PC-9 (cell line): ENCODE measurements at regions not wholly inside any gene's neighbourhood (a gene's known extent, or its start where the extent isn't known, plus 50 kb on each side); places are given as distances from the start of the nearest gene placed in this dataset.

Experiments
- BruUV-seq: library from RNA; stranded (reverse); fragments of 400-500 nt; replicated peaks from 2 replicates; lab custom pipeline; 2021; lab: Mats Ljungman, UMichigan
- CTCF ChIA-PET: fragments of 300-600 bp; sonication (Branson Sonifier 250); formaldehyde crosslinking; loops from one replicate; lab custom pipeline; 2022; ENCODE audit warnings: antibody characterized with exemption; lab: Charles Lee
- POLR2A ChIA-PET: fragments of 300-600 bp; sonication (Branson Sonifier 250); formaldehyde crosslinking; loops from one replicate; lab custom pipeline; 2022; ENCODE audit warnings: antibody characterized with exemption; ENCODE audit not compliant: unreplicated experiment; lab: Charles Lee
- DNase-seq, 2 experiments: peaks; one replicate each; pipeline versions ENCODE4 v3.0.0 to v3.0.0-alpha.2; 2015 to 2022; ENCODE audit warnings: mixed read lengths in 1 of 2
- H2AFZ ChIP-seq: fragments of 200-600 bp; sonication (generic); 2 replicates; pipeline ENCODE4 v1.8.1; 2017; ENCODE audit warnings: antibody characterized with exemption
- H3F3A ChIP-seq: fragments of 200-600 bp; sonication (generic); 2 replicates; pipeline ENCODE4 v1.8.1; 2017; ENCODE audit warnings: antibody characterized with exemption, mild to moderate bottlenecking, low read depth; ENCODE audit not compliant: insufficient read depth
- H3K27ac ChIP-seq: fragments of 200-600 bp; sonication (generic); 2 replicates; pipeline ENCODE4 v1.6.1; 2016; ENCODE audit warnings: mixed run types
- H3K27me3 ChIP-seq: fragments of 200-600 bp; sonication (generic); 2 replicates; pipeline ENCODE4 v1.6.1; 2016; ENCODE audit warnings: low read depth, mixed run types; ENCODE audit not compliant: insufficient read depth
- H3K36me3 ChIP-seq: fragments of 200-600 bp; sonication (generic); 2 replicates; pipeline ENCODE4 v1.6.1; 2016; ENCODE audit warnings: low read depth, mixed run types
- H3K4me1 ChIP-seq: fragments of 200-600 bp; sonication (generic); replicated peaks from 2 replicates; pipeline ENCODE4 v1.6.1; 2016; ENCODE audit warnings: mixed run types; ENCODE audit not compliant: insufficient read depth
- H3K4me2 ChIP-seq: fragments of 200-600 bp; sonication (generic); 2 replicates; pipeline ENCODE4 v1.6.1; 2017; ENCODE audit warnings: mixed run types
- H3K4me3 ChIP-seq: fragments of 200-600 bp; sonication (generic); 2 replicates; pipeline ENCODE4 v1.6.1; 2016; ENCODE audit warnings: mixed run types
- H3K79me2 ChIP-seq: fragments of 200-600 bp; sonication (generic); 2 replicates; pipeline ENCODE4 v1.6.1; 2017; ENCODE audit warnings: low read depth, mixed run types
- H3K9me2 ChIP-seq: fragments of 200-600 bp; sonication (generic); 2 replicates; pipeline ENCODE4 v1.8.1; 2017; ENCODE audit warnings: mild to moderate bottlenecking; ENCODE audit not compliant: insufficient read depth
- H3K9me3 ChIP-seq: fragments of 200-600 bp; sonication (generic); 2 replicates; pipeline ENCODE4 v1.8.1; 2016; ENCODE audit warnings: low read depth; ENCODE audit not compliant: insufficient read depth
- H4K20me1 ChIP-seq: fragments of 200-600 bp; sonication (generic); 2 replicates; pipeline ENCODE4 v1.8.1; 2017; ENCODE audit not compliant: insufficient read depth
- CTCF ChIP-seq: fragments of 200-600 bp; sonication (generic); conservative IDR thresholded peaks from 2 replicates; pipeline ENCODE4 v1.6.1; 2017; ENCODE audit warnings: mixed run types, antibody characterized with exemption, mild to moderate bottlenecking, moderate library complexity
- EZH2 ChIP-seq: fragments of 200-600 bp; sonication (generic); IDR thresholded peaks from 2 replicates; pipeline ENCODE4 v1.8.0; 2017; ENCODE audit warnings: antibody characterized with exemption, low read depth
- intact Hi-C: fragments of 100-400 bp; cut with micrococcal nuclease; formaldehyde crosslinking; loops from one replicate; pipeline ENCODE4 v1.10.0; 2022; ENCODE audit not compliant: unreplicated experiment

GRCh38 chr17:13931800-13932460, 137.4 kb upstream of the COX10 start:
- Histone ChIP-seq H3K9me2 (no peaks in the 10 kb centered on the region), H3F3A (no peaks in the 10 kb centered on the region), H3K4me2 (no peak overlapping the region), H4K20me1 (no peaks in the 10 kb centered on the region), H3K27me3 (no peaks in the 10 kb centered on the region), H3K4me3 (no peak overlapping the region), H3K36me3 (no peaks in the 10 kb centered on the region), H3K79me2 (no peaks in the 10 kb centered on the region), H3K4me1 (no peaks in the 10 kb centered on the region), H3K27ac (no peak overlapping the region), H3K9me3 (no peaks in the 10 kb centered on the region), H2AFZ (no peak overlapping the region)
- TF ChIP-seq EZH2 (no peak), CTCF (no peak)
- CTCF ChIA-PET, result no interaction called here
- no peak for DNase-seq
- intact Hi-C loops, result no loop called here
- POLR2A ChIA-PET, result no interaction called here
- no TSS peak for BruUV-seq

- ChIA-PET CTCF (no interaction called here), POLR2A (no interaction called here)
- intact Hi-C loops, result no loop called here
- H3K36me3 ChIP-seq, result no peaks in the 10 kb centered on the region
- H4K20me1 ChIP-seq, result no peaks in the 10 kb centered on the region
- DNase-seq, result no peak
- no peaks in the 10 kb centered on the region for H3K9me2 ChIP-seq
- BruUV-seq, result no TSS peak
- no peak overlapping the region for H3K4me2 ChIP-seq
- no peak overlapping the region for H2AFZ ChIP-seq
- H3K4me1 ChIP-seq, result no peaks in the 10 kb centered on the region
- H3K9me3 ChIP-seq, result no peaks in the 10 kb centered on the region
- no peak overlapping the region for H3K27ac ChIP-seq
- TF ChIP-seq CTCF (no peak), EZH2 (no peak)
- no peaks in the 10 kb centered on the region for H3F3A ChIP-seq
- H3K27me3 ChIP-seq, result no peaks in the 10 kb centered on the region
- H3K79me2 ChIP-seq, result no peaks in the 10 kb centered on the region
- H3K4me3 ChIP-seq, result no peak overlapping the region
Measured at GRCh38 chr17:13933441-13934276, 135.6 kb upstream of the COX10 start.

GRCh38 chr17:13939222-13939621, 130.1 kb upstream of the COX10 start:
- Histone ChIP-seq H3K4me1 (no peaks in the 10 kb centered on the region), H3K36me3 (no peaks in the 10 kb centered on the region), H3K9me3 (no peaks in the 10 kb centered on the region), H3K27ac (no peak overlapping the region), H3K9me2 (no peaks in the 10 kb centered on the region), H4K20me1 (no peaks in the 10 kb centered on the region), H3K79me2 (no peaks in the 10 kb centered on the region), H3F3A (no peaks in the 10 kb centered on the region), H3K4me2 (no peak overlapping the region), H3K27me3 (no peaks in the 10 kb centered on the region), H3K4me3 (no peak overlapping the region), H2AFZ (no peak overlapping the region)
- ChIA-PET CTCF (no interaction called here), POLR2A (no interaction called here)
- no peak for DNase-seq
- intact Hi-C loops, result no loop called here
- TF ChIP-seq EZH2 (no peak), CTCF (no peak)
- no TSS peak for BruUV-seq
